Right cardiac atrium (tissue), 5 donors: ENCODE measurements at regions not wholly inside any gene's neighbourhood (a gene's known extent, or its start where the extent isn't known, plus 50 kb on each side); places are given as distances from the start of the nearest gene placed in this dataset.

Experiments
- ATAC-seq, 2 donors: fragments of 200-7000 bp; cut with Tn5 transposase; one replicate each; pipeline versions ENCODE4 v1.8.0 to v1.9.1; 2020; ENCODE audit warnings: moderate library complexity in 2 of 2, mild to moderate bottlenecking in 1 of 2
- DNase-seq, 3 donors: peaks; one replicate each; pipeline ENCODE4 v3.0.0-alpha.2; 2020
- H3K27ac ChIP-seq: one replicate; pipeline ENCODE4 v1.5.1; 2013; ENCODE audit warnings: mild to moderate bottlenecking, low read length, control low read depth, moderate library complexity
- H3K27me3 ChIP-seq: one replicate; pipeline ENCODE4 v1.6.1; 2013; ENCODE audit not compliant: control insufficient read depth, insufficient read depth
- H3K4me1 ChIP-seq: one replicate; pipeline ENCODE4 v1.6.1; 2013; ENCODE audit warnings: low read length; ENCODE audit not compliant: control insufficient read depth, insufficient read depth
- H3K4me3 ChIP-seq: one replicate; pipeline ENCODE4 v1.5.1; 2013; ENCODE audit warnings: low read length, control low read depth
- H3K9me3 ChIP-seq: one replicate; pipeline ENCODE4 v1.6.1; 2013; ENCODE audit warnings: low read length; ENCODE audit not compliant: control insufficient read depth
- WGBS: extraction: QIAGEN DNeasy Blood & Tissue Kit; methylation state at CpG from one replicate; pipeline ENCODE4 v1.1.7; 2013; 5-methylcytosine and 5-hydroxymethylcytosine counted together
- intact Hi-C, 4 donors: fragments of 100-400 bp; cut with DNase I; formaldehyde crosslinking; loops; one replicate each; pipeline versions ENCODE4 v1.11.0 to v1.14.0; 2022 to 2023
- donor health status: healthy with polysubstance abuse.
- donor health status: DM: no; HTN: yes; CAD: no.
- donor health status: DM: no; HTN: no; CAD: no.
- donor health status: DM: no; HTN: yes; CAD: no; lungs with severe emphysema.
- donor health status: DM: yes; HTN: yes; CAD: no.

- WGBS: 30% methylated on average over 1 of the region's 1 CpG
- Histone ChIP-seq H3K4me1 (no peaks in the 10 kb centered on the region), H3K27ac (no peak overlapping the region), H3K9me3 (no peaks in the 10 kb centered on the region), H3K4me3 (no peak overlapping the region), H3K27me3 (no peaks in the 10 kb centered on the region)
- intact Hi-C loops: loop anchor here in 1 of 4 donors (10.0 kb wide), 1 partner anchor 224 kb away; no protein-coding TSS in a partner anchor
- no peak for ATAC-seq
- no peak for DNase-seq
These were observed 69.1 kb upstream of the PMFBP1 start for GRCh38 chr16:72241008-72241407.

- ATAC-seq: no peak
- 80% methylated on average over 2 of the region's 2 CpGs for WGBS
- intact Hi-C loops: loop anchor here in 1 of 4 donors (10.0 kb wide), 1 partner anchor 224 kb away; no protein-coding TSS in a partner anchor
These were observed 68.5 kb upstream of the PMFBP1 start for GRCh38 chr16:72240466-72240865.

GRCh38 chr16:72236866-72237265 is 64.9 kb upstream of the PMFBP1 start:
- no peak for DNase-seq
- Histone ChIP-seq H3K27me3 (no peaks in the 10 kb centered on the region), H3K27ac (no peak overlapping the region), H3K9me3 (no peaks in the 10 kb centered on the region), H3K4me3 (no peak overlapping the region), H3K4me1 (no peaks in the 10 kb centered on the region)
- 62% methylated on average over 2 of the region's 2 CpGs for WGBS
- intact Hi-C loops: no loop called here
- ATAC-seq: no peak

More at GRCh38 chr16:72240466-72240865, 68.5 kb upstream of the PMFBP1 start:
- H3K27me3 ChIP-seq: no peaks in the 10 kb centered on the region
- no peak overlapping the region for H3K4me3 ChIP-seq
- no peaks in the 10 kb centered on the region for H3K4me1 ChIP-seq
- H3K9me3 ChIP-seq: no peaks in the 10 kb centered on the region
- H3K27ac ChIP-seq: no peak overlapping the region
- no peak for DNase-seq

- no peak overlapping the region for H3K4me3 ChIP-seq
- 79% methylated on average over 5 of the region's 5 CpGs for WGBS
- H3K9me3 ChIP-seq: no peaks in the 10 kb centered on the region
- intact Hi-C loops: no loop called here
- DNase-seq: no peak
- no peaks in the 10 kb centered on the region for H3K4me1 ChIP-seq
- ATAC-seq: no peak
- H3K27ac ChIP-seq: no peak overlapping the region
- no peaks in the 10 kb centered on the region for H3K27me3 ChIP-seq
These were observed 62.4 kb upstream of the PMFBP1 start for GRCh38 chr16:72234387-72234786.

GRCh38 chr16:72228014-72228413 is 56.1 kb upstream of the PMFBP1 start:
- intact Hi-C loops: no loop called here
- Histone ChIP-seq H3K27ac (no peak overlapping the region), H3K4me1 (no peaks in the 10 kb centered on the region), H3K4me3 (no peak overlapping the region), H3K9me3 (no peaks in the 10 kb centered on the region), H3K27me3 (no peaks in the 10 kb centered on the region)
- ATAC-seq: no peak
- WGBS: 79% methylated on average over 8 of the region's 8 CpGs
- no peak for DNase-seq

- Histone ChIP-seq H3K27ac (no peak overlapping the region), H3K27me3 (no peaks in the 10 kb centered on the region), H3K4me3 (no peak overlapping the region), H3K4me1 (no peaks in the 10 kb centered on the region), H3K9me3 (no peaks in the 10 kb centered on the region)
- ATAC-seq: no peak
- no peak for DNase-seq
- 73% methylated on average over 3 of the region's 3 CpGs for WGBS
- intact Hi-C loops: no loop called here
These were observed 54.2 kb upstream of the PMFBP1 start for GRCh38 chr16:72226136-72226535.

- Histone ChIP-seq H3K4me1 (no peaks in the 10 kb centered on the region), H3K27ac (no peak overlapping the region), H3K4me3 (no peak overlapping the region), H3K27me3 (no peaks in the 10 kb centered on the region), H3K9me3 (no peaks in the 10 kb centered on the region)
- ATAC-seq (no peak), DNase-seq (no peak)
- intact Hi-C loops: no loop called here
- 77% methylated on average over 6 of the region's 6 CpGs for WGBS
These were observed 52.4 kb upstream of the PMFBP1 start for GRCh38 chr16:72224260-72224768.

GRCh38 chr16:72222503-72222902 is 50.5 kb upstream of the PMFBP1 start:
- Histone ChIP-seq H3K4me3 (no peak overlapping the region), H3K27me3 (no peaks in the 10 kb centered on the region), H3K9me3 (no peaks in the 10 kb centered on the region), H3K27ac (no peak overlapping the region), H3K4me1 (no peaks in the 10 kb centered on the region)
- DNase-seq (no peak), ATAC-seq (no peak)
- WGBS: 93% methylated on average over 2 of the region's 2 CpGs
- intact Hi-C loops: no loop called here
